Neural cell (in vitro differentiated cells): ENCODE measurements at regions not wholly inside any gene's neighbourhood (a gene's known extent, or its start where the extent isn't known, plus 50 kb on each side); places are given as distances from the start of the nearest gene placed in this dataset.

ENCODE experiments used
- EP300 ChIP-seq: fragments of 450-650 bp; conservative IDR thresholded peaks from 2 replicates; pipeline ENCODE4 v1.6.1; 2014; ENCODE audit warnings: antibody characterized with exemption, mild to moderate bottlenecking, moderate library complexity; ENCODE audit not compliant: poor library complexity, severe bottlenecking
- EZH2 ChIP-seq: fragments of 200-600, 300-800 bp; shearing (Covaris generic), sonication (generic); IDR thresholded peaks from 2 replicates; pipeline ENCODE4 v1.6.1; 2014; ENCODE audit warnings: antibody characterized with exemption, low read length, borderline replicate concordance, mild to moderate bottlenecking; ENCODE audit not compliant: insufficient read depth, poor library complexity, severe bottlenecking
- MXI1 ChIP-seq: fragments of 450-650 bp; conservative IDR thresholded peaks from 2 replicates; pipeline ENCODE4 v1.6.1; 2014; ENCODE audit warnings: antibody characterized with exemption, mild to moderate bottlenecking; ENCODE audit not compliant: poor library complexity, severe bottlenecking
- POLR2AphosphoS5 ChIP-seq: IDR thresholded peaks from 2 replicates; pipeline ENCODE4 v1.6.1; 2012
- RAD21 ChIP-seq: fragments of 450-650 bp; conservative IDR thresholded peaks from 2 replicates; pipeline ENCODE4 v1.6.1; 2014; ENCODE audit warnings: antibody characterized with exemption, mild to moderate bottlenecking, moderate library complexity
- SMC3 ChIP-seq: fragments of 450-650 bp; conservative IDR thresholded peaks from 2 replicates; pipeline ENCODE4 v1.6.1; 2014; ENCODE audit warnings: antibody characterized with exemption, mild to moderate bottlenecking, moderate library complexity; ENCODE audit not compliant: poor library complexity
- TAF1 ChIP-seq: IDR thresholded peaks from 2 replicates; pipeline ENCODE4 v1.6.1; 2012; ENCODE audit warnings: low read depth
- TF ChIP-seq, protein P1 (sequence below): fragments of 450-650 bp; IDR thresholded peaks from 2 replicates; pipeline ENCODE4 v1.5.1; 2014; ENCODE audit warnings: antibody characterized with exemption, mild to moderate bottlenecking, moderate library complexity; ENCODE audit not compliant: poor library complexity, severe bottlenecking
- TF ChIP-seq, protein P2 (sequence below): IDR thresholded peaks from 2 replicates; pipeline ENCODE4 v1.6.1; 2012; ENCODE audit warnings: borderline replicate concordance

DNA sequence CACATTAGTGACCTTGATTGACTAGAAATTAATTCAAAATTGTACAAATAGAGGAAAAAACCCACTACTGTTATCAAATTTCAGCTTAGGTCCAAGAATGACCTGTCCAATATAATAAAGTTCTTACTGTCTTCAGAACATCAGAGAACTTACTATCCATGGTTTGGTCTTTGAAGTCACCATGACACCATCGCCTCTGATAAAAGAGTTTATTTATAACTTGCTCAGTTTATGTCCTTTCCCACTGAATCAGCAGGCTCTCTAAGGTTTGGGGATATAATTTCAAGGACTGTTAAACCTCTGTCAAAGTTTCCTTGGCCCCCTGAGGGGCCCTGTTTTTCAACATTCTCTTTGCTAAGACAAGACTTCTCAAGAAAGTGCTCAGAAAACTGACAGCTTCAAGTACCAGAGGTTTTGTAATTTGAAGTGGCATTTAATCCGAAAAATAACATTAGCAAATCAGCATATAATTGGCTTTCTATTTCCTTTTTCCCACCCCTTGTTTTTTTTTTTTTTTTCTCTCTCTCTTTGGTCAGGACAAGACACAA is 191.7 kb upstream of the FERD3L start:
- TF ChIP-seq, protein P1, sequence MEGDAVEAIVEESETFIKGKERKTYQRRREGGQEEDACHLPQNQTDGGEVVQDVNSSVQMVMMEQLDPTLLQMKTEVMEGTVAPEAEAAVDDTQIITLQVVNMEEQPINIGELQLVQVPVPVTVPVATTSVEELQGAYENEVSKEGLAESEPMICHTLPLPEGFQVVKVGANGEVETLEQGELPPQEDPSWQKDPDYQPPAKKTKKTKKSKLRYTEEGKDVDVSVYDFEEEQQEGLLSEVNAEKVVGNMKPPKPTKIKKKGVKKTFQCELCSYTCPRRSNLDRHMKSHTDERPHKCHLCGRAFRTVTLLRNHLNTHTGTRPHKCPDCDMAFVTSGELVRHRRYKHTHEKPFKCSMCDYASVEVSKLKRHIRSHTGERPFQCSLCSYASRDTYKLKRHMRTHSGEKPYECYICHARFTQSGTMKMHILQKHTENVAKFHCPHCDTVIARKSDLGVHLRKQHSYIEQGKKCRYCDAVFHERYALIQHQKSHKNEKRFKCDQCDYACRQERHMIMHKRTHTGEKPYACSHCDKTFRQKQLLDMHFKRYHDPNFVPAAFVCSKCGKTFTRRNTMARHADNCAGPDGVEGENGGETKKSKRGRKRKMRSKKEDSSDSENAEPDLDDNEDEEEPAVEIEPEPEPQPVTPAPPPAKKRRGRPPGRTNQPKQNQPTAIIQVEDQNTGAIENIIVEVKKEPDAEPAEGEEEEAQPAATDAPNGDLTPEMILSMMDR = no peak
- no peak for TF ChIP-seq EP300
- no peak for TF ChIP-seq EZH2
- TF ChIP-seq POLR2AphosphoS5 = no peak
- TF ChIP-seq SMC3 = no peak
- TF ChIP-seq RAD21 = no peak
- no peak for TF ChIP-seq MXI1
- TF ChIP-seq, protein P2, sequence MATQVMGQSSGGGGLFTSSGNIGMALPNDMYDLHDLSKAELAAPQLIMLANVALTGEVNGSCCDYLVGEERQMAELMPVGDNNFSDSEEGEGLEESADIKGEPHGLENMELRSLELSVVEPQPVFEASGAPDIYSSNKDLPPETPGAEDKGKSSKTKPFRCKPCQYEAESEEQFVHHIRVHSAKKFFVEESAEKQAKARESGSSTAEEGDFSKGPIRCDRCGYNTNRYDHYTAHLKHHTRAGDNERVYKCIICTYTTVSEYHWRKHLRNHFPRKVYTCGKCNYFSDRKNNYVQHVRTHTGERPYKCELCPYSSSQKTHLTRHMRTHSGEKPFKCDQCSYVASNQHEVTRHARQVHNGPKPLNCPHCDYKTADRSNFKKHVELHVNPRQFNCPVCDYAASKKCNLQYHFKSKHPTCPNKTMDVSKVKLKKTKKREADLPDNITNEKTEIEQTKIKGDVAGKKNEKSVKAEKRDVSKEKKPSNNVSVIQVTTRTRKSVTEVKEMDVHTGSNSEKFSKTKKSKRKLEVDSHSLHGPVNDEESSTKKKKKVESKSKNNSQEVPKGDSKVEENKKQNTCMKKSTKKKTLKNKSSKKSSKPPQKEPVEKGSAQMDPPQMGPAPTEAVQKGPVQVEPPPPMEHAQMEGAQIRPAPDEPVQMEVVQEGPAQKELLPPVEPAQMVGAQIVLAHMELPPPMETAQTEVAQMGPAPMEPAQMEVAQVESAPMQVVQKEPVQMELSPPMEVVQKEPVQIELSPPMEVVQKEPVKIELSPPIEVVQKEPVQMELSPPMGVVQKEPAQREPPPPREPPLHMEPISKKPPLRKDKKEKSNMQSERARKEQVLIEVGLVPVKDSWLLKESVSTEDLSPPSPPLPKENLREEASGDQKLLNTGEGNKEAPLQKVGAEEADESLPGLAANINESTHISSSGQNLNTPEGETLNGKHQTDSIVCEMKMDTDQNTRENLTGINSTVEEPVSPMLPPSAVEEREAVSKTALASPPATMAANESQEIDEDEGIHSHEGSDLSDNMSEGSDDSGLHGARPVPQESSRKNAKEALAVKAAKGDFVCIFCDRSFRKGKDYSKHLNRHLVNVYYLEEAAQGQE = no peak
- no peak for TF ChIP-seq TAF1
